ENCODE measurements at regions not wholly inside any gene's neighbourhood (a gene's known extent, or its start where the extent isn't known, plus 50 kb on each side); places are given as distances from the start of the nearest gene placed in this dataset.

- TF ChIP-seq SALL2 (tag by site-specific recombination; IDR thresholded peaks at IDR 0.05; ENCODE audit: borderline replicate concordance) (no peak), ZNF324 (tag by site-specific recombination; IDR thresholded peaks at IDR 0.05) (no peak), ZNF18 (tag by site-specific recombination; IDR thresholded peaks at IDR 0.05) (no peak), PATZ1 (tag by site-specific recombination; IDR thresholded peaks at IDR 0.05) (no peak), ZNF37A (tag by site-specific recombination; IDR thresholded peaks at IDR 0.05) (no peak), ZNF510 (tag by site-specific recombination; IDR thresholded peaks at IDR 0.05; ENCODE audit: insufficient replicate concordance) (no peak), ZNF274 (IDR thresholded peaks at IDR 0.05; ENCODE audit: low read length) (no peak), ZNF274 (tag by site-specific recombination; IDR thresholded peaks at IDR 0.05; ENCODE audit: borderline replicate concordance) (no peak), ZNF280C (tag by site-specific recombination; IDR thresholded peaks at IDR 0.05) (no peak), ZNF121 (tag by site-specific recombination; IDR thresholded peaks at IDR 0.05) (no peak), ZSCAN23 (tag by site-specific recombination; IDR thresholded peaks at IDR 0.05) (no peak)
- TF ChIP-seq, protein P1, sequence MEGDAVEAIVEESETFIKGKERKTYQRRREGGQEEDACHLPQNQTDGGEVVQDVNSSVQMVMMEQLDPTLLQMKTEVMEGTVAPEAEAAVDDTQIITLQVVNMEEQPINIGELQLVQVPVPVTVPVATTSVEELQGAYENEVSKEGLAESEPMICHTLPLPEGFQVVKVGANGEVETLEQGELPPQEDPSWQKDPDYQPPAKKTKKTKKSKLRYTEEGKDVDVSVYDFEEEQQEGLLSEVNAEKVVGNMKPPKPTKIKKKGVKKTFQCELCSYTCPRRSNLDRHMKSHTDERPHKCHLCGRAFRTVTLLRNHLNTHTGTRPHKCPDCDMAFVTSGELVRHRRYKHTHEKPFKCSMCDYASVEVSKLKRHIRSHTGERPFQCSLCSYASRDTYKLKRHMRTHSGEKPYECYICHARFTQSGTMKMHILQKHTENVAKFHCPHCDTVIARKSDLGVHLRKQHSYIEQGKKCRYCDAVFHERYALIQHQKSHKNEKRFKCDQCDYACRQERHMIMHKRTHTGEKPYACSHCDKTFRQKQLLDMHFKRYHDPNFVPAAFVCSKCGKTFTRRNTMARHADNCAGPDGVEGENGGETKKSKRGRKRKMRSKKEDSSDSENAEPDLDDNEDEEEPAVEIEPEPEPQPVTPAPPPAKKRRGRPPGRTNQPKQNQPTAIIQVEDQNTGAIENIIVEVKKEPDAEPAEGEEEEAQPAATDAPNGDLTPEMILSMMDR (tag by site-specific recombination; IDR thresholded peaks at IDR 0.05): no peak
Measured at GRCh38 chr20:40249805-40250204, 439.2 kb downstream of the MAFB start.

Data from HEK293 (cell line).